Heart right ventricle (tissue), 16 donors: ENCODE measurements at regions not wholly inside any gene's neighbourhood (a gene's known extent, or its start where the extent isn't known, plus 50 kb on each side); places are given as distances from the start of the nearest gene placed in this dataset.

Experiments used
- ATAC-seq, 8 donors: fragments of 200-7000 bp; cut with Tn5 transposase; one replicate each; pipeline ENCODE4 v1.9.1; 2020; ENCODE audit warnings: mild to moderate bottlenecking in 8 of 8, moderate library complexity in 8 of 8, moderate number of reproducible peaks in 1 of 8
- DNase-seq, 2 donors: peaks; one replicate each; pipeline ENCODE4 v3.0.0-alpha.2; 2020
- H3K27ac ChIP-seq, 10 donors: fragments of 200-600 bp; sonication (generic) in 2 of 10; one replicate each; pipeline versions ENCODE4 v1.5.0 to v1.8.0; 2020 to 2022; ENCODE audit warnings: mild to moderate bottlenecking in 3 of 10
- H3K27me3 ChIP-seq, 7 donors: fragments of 200-600 bp; one replicate each; pipeline ENCODE4 v1.8.0; 2021 to 2022; ENCODE audit warnings: mild to moderate bottlenecking in 2 of 7
- H3K36me3 ChIP-seq, 9 donors: fragments of 200-600 bp; sonication (generic) in 1 of 9; one replicate each; pipeline versions ENCODE4 v1.5.0 to v1.8.0; 2020 to 2022; ENCODE audit warnings: mild to moderate bottlenecking in 2 of 9
- H3K4me1 ChIP-seq, 9 donors: fragments of 200-600 bp; sonication (generic) in 1 of 9; one replicate each; pipeline versions ENCODE4 v1.5.0 to v1.8.0; 2020 to 2022; ENCODE audit warnings: mild to moderate bottlenecking in 4 of 9
- H3K4me3 ChIP-seq, 10 donors: fragments of 200-600 bp; sonication (generic) in 2 of 10; one replicate each; pipeline versions ENCODE4 v1.5.0 to v1.8.0; 2020 to 2022; ENCODE audit warnings: mild to moderate bottlenecking in 7 of 10, moderate library complexity in 2 of 10
- H3K9me3 ChIP-seq, 11 donors: fragments of 200-600 bp in 10 of 11; sonication (generic) in 2 of 11; one replicate each; pipeline versions ENCODE4 v1.5.0 to v1.8.0; 2013 to 2022; ENCODE audit warnings: mild to moderate bottlenecking in 2 of 11, control low read depth in 1 of 11, moderate library complexity in 1 of 11
- WGBS, 2 donors: extraction: QIAGEN DNeasy Blood & Tissue Kit; methylation state at CpG; one replicate each; pipeline ENCODE4 v1.1.7; 2013; ENCODE audit warnings: inconsistent platforms in 1 of 2; 5-methylcytosine and 5-hydroxymethylcytosine counted together
- intact Hi-C, 10 donors: fragments of 100-400 bp; cut with DNase I; formaldehyde crosslinking; loops; one replicate each; pipeline versions ENCODE4 v1.11.1 to v1.14.2; 2022
- TF ChIP-seq, protein P1 (sequence below), 9 donors: fragments of 200-600 bp; sonication (generic) in 2 of 9; IDR thresholded peaks; one replicate each; pipeline versions ENCODE4 v1.5.0 to v1.8.0; 2021 to 2022; ENCODE audit warnings: antibody characterized with exemption in 9 of 9, mild to moderate bottlenecking in 5 of 9, moderate library complexity in 1 of 9
- donor health status: Arrhythmogenic right ventricular cardiomyopathy.
- donor health status: ischemic (EF 13 %, LVEDD 7.1; RV severe dilation, severe dysfunction).
- donor health status: healthy with polysubstance abuse.
- donor health status: DM: no; HTN: yes; CAD: no.
- donor health status: DM: no; HTN: no; CAD: no.
- donor health status: ischemic (EF 25% LVEDD 6.9; RV normal size, moderate dysfunction).
- donor health status: ischemic (EF 25% LVEDD 5.7; RV mildly dilated, moderate dysfunction).
- donor health status: healthy.
- donor health status: DM: yes; HTN: yes; CAD: no.
- donor health status: Ischemic cardiomyopathy.
- donor health status: ischemic (EF 35%, LVEDD 5.7; RV mildly dilated, moderate dysfunction).
- donor health status: nonischemic (EF 11% LVEDD 7.7; RV severe dilation, severe dysfunction).
- donor health status: DM: yes; HTN: yes; CAD: no.
- donor health status: PGD.
- donor health status: ischemic (EF 29% LVEDD 5.4; RV normal size, mild dysfunction).
- donor health status: nonischemic (EF 23%, LVEDD 6.1; RV moderate dilation, normal function).

DNA sequence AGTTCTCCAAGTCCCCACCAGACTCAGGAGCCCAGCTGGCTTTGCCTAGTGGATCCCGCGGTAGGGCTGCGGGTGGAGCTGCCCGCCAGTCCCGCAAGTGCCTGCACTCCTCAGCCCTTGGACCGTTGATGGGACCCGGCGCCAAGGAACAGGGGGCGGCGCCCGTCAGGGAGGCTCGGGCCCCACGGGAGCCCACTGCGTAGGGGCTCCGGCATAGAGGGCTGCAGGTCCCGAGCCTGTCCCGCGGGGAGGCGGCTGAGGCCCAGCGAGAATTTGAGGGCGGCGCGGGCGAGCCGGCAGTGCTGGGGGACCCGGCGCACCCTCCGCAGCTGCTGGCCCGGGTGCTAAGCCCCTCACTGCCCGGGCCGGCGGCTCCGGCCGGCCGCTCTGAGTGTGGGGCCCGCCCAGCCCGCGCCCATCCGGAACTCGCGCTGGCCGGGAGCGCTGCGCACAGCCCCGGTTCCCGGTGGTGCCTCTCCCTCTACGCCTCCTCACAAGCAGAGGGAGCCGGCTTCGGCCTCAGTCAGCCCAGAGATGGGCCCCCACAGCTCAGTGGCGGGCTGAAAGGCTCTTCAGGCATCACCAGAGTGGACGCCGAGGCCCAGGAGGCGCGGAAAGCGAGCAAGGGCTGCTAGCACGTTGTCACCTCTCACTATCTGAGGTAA lies 452.4 kb upstream of the LRFN5 start:
- DNase-seq, result no peak
- Histone ChIP-seq H3K27ac (no peak overlapping the region), H3K27me3 (no peaks in the 10 kb centered on the region), H3K4me3 (no peak overlapping the region), H3K9me3 (peaks cover 0 to 19% (median 0%) of the 10 kb centered on the region in 11 donors), H3K36me3 (no peaks in the 10 kb centered on the region), H3K4me1 (no peaks in the 10 kb centered on the region)
- TF ChIP-seq, protein P1, sequence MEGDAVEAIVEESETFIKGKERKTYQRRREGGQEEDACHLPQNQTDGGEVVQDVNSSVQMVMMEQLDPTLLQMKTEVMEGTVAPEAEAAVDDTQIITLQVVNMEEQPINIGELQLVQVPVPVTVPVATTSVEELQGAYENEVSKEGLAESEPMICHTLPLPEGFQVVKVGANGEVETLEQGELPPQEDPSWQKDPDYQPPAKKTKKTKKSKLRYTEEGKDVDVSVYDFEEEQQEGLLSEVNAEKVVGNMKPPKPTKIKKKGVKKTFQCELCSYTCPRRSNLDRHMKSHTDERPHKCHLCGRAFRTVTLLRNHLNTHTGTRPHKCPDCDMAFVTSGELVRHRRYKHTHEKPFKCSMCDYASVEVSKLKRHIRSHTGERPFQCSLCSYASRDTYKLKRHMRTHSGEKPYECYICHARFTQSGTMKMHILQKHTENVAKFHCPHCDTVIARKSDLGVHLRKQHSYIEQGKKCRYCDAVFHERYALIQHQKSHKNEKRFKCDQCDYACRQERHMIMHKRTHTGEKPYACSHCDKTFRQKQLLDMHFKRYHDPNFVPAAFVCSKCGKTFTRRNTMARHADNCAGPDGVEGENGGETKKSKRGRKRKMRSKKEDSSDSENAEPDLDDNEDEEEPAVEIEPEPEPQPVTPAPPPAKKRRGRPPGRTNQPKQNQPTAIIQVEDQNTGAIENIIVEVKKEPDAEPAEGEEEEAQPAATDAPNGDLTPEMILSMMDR (IDR thresholded peaks at IDR 0.05), result no peak
- 91 to 93% methylated on average over 52 to 56 of the region's 56 CpGs for WGBS, 2 donors
- intact Hi-C loops, result no loop called here
- ATAC-seq, result no peak

DNA sequence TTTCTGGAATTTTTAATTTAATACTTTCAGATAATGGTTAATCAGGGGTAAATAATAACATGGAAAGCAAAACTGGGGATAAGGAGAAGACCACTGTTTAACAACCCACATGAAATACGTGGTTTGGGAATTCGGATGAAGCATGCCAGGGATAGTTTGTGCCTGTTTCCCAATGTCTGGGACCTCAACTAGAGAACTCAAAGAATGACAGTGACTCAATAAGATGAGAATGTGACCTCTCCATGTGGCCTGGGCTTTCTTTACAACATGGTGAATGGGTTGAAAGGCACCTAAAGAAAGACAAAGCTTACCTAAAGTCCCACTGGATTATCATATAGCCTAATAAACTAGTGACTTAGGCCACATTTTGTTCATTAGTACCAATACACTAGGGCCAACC lies 460.3 kb upstream of the LRFN5 start:
- Histone ChIP-seq H3K27ac (no peak overlapping the region), H3K4me3 (no peak overlapping the region), H3K36me3 (no peaks in the 10 kb centered on the region), H3K4me1 (no peaks in the 10 kb centered on the region), H3K27me3 (no peaks in the 10 kb centered on the region), H3K9me3 (peaks cover 0 to 6% (median 0%) of the 10 kb centered on the region in 11 donors)
- ATAC-seq (no peak), DNase-seq (no peak)
- TF ChIP-seq, protein P1 (IDR thresholded peaks at IDR 0.05), result no peak
- WGBS, 2 donors, result 76 to 82% methylated on average over 2 of the region's 2 CpGs
- intact Hi-C loops, result no loop called here

DNA sequence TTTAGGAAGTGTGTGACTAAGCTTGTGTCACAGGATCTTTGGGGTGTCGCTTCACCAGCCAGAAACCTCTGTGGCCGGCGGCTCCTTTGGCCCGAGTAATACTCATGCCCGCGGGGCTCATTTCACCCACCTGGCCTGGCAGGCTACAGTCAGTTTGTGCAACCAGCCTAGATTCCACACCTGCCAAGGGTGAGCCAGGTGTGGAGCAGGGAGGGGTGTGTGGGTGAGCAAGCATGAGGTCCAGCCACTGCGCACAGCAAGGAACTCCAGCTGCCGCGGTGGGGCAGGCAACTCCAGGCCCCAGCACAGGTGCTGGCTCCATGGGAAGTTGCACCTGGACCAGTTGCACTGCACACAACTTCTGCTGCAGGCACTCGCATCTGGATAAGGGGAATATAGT lies 462.3 kb upstream of the LRFN5 start:
- Histone ChIP-seq H3K27me3 (no peaks in the 10 kb centered on the region), H3K4me1 (no peaks in the 10 kb centered on the region), H3K36me3 (no peaks in the 10 kb centered on the region), H3K27ac (no peak overlapping the region), H3K9me3 (peaks cover 0 to 6% (median 0%) of the 10 kb centered on the region in 11 donors), H3K4me3 (no peak overlapping the region)
- DNase-seq, result no peak
- no peak for ATAC-seq
- TF ChIP-seq, protein P1 (IDR thresholded peaks at IDR 0.05), result no peak
- intact Hi-C loops, result no loop called here
- 86 to 90% methylated on average over 10 of the region's 10 CpGs for WGBS, 2 donors

DNA sequence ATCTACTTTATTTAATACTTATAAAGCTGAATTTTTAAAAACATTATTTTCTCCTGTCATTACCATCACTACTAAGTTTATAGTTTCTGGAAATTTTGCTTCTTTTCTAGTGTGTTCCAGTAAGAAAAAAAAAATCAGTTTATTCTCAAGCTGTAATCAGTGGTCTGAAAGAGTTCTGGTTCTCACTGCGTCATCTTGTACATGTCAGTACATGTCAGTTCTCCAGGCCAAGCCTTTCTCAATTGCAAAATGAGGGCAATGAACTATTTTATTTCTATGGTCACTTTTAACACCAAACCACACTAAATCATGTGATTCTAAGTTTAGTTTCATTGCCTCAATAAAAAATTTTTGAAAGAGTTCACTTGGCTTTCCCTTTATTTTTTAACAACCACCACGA lies 468.9 kb upstream of the LRFN5 start:
- intact Hi-C loops, result loop anchor here in 2 of 10 donors (2.0 to 5.0 kb wide), 2 partner anchors 63 to 65 kb away; no protein-coding TSS in a partner anchor

More for the DNA sequence above, 468.9 kb upstream of the LRFN5 start:
- WGBS, 2 donors, result 82 to 83% methylated on average over 2 of the region's 2 CpGs
- Histone ChIP-seq H3K27ac (no peak overlapping the region), H3K4me1 (no peaks in the 10 kb centered on the region), H3K4me3 (no peak overlapping the region), H3K9me3 (peaks cover 0 to 10% (median 0%) of the 10 kb centered on the region in 11 donors), H3K36me3 (no peaks in the 10 kb centered on the region), H3K27me3 (no peaks in the 10 kb centered on the region)
- no peak for ATAC-seq
- DNase-seq, result no peak
- TF ChIP-seq, protein P1 (IDR thresholded peaks at IDR 0.05), result no peak
